ENCODE measurements at regions not wholly inside any gene's neighbourhood (a gene's known extent, or its start where the extent isn't known, plus 50 kb on each side); places are given as distances from the start of the nearest gene placed in this dataset.
"Not testable (repeated sequence)": the region's sequence is repeated elsewhere in the genome, so short reads cannot be mapped to it uniquely, and the experiment has no call there.

DNA sequence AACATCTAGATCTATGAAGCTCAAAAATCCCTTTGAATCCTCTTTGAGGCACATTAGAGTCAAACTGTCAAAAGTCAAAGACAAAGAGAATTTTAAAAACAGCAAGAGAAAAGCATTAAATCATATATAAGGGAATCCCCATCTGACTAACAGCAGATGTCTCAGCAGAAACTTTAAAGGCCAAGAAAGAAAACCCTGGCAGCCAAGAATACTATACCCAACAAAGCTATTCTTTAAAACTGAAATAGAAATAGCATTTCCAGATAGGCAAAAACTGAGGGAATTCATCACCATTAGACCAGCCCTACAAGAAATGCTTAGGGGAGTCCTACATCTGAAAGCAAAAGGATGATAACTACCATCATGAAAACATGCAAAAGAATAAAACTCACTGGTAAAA is 211.2 kb upstream of the PDZRN3 start:
- no peak for TF ChIP-seq CTCF (IDR thresholded peaks at IDR 0.05; ENCODE audit: insufficient read depth, low read length, severe bottlenecking)
- Histone ChIP-seq H3K36me3 (ENCODE audit: control insufficient read depth, insufficient read depth, low read length) (no peaks in the 10 kb centered on the region), H3K27me3 (ENCODE audit: control insufficient read depth, insufficient read depth, low read length) (no peaks in the 10 kb centered on the region), H3K4me3 (ENCODE audit: low read depth, low read length) (no peak overlapping the region)
- FAIRE-seq (no peak), DNase-seq (ENCODE audit: low read depth) (no peak)

DNA sequence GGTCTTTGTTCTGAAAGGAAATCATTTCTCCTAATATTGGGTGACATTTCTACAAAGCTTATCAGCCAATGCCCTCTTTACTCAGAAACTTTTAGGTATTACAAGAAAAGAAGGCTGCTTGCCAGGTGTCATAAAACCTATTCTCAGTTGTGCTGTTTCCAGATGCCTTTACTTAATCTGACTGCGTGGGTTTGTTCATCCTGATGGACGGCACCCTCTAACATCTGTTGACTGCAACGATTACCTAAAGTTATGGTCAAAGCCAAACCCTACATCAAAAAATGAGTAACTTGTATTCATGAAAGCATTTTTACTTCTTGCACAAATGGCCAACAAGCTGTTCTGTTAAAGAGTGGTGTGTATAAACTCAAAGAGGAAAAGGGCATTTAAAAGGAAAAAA is 207.7 kb upstream of the PDZRN3 start:
- no peaks in the 10 kb centered on the region for H3K27me3 ChIP-seq (ENCODE audit: control insufficient read depth, insufficient read depth, low read length)
- H3K36me3 ChIP-seq (ENCODE audit: control insufficient read depth, insufficient read depth, low read length) = no peaks in the 10 kb centered on the region
- no peak overlapping the region for H3K4me3 ChIP-seq (ENCODE audit: low read depth, low read length)
- no peak for TF ChIP-seq CTCF (IDR thresholded peaks at IDR 0.05; ENCODE audit: insufficient read depth, low read length, severe bottlenecking)
- DNase-seq (ENCODE audit: low read depth) = no peak
- no peak for FAIRE-seq

DNA sequence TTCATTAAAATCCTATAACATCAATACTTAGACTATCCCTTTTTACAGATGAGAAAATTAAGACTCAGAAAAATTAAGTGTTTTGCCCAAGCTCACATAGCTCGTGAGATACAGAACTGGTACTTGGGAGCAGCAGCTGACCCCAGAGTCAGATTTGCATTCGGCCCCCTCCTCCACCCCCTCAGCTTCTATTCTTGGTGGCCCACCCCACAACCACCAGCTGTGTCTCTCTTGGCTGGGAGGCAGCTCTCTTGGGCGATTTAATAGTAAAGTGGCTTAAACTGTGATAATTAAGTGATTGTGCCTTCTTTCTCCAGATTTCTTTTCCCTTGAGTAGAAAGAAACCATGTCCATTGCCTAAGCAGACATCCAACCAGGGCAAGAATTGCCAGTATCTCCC is 203.6 kb upstream of the PDZRN3 start:
- Histone ChIP-seq H3K36me3 (ENCODE audit: control insufficient read depth, insufficient read depth, low read length) (no peaks in the 10 kb centered on the region), H3K4me3 (ENCODE audit: low read depth, low read length) (no peak overlapping the region), H3K27me3 (ENCODE audit: control insufficient read depth, insufficient read depth, low read length) (no peaks in the 10 kb centered on the region)
- no peak for FAIRE-seq
- no peak for TF ChIP-seq CTCF (IDR thresholded peaks at IDR 0.05; ENCODE audit: insufficient read depth, low read length, severe bottlenecking)
- no peak for DNase-seq (ENCODE audit: low read depth)

- no peak for DNase-seq (ENCODE audit: low read depth)
- no peaks in the 10 kb centered on the region for H3K36me3 ChIP-seq (ENCODE audit: control insufficient read depth, insufficient read depth, low read length)
- no peak for FAIRE-seq
- H3K4me3 ChIP-seq (ENCODE audit: low read depth, low read length) = no peak overlapping the region
- TF ChIP-seq CTCF (IDR thresholded peaks at IDR 0.05; ENCODE audit: insufficient read depth, low read length, severe bottlenecking) = no peak
- H3K27me3 ChIP-seq (ENCODE audit: control insufficient read depth, insufficient read depth, low read length) = no peaks in the 10 kb centered on the region
Measured at GRCh38 chr3:73827725-73828211, 203.0 kb upstream of the PDZRN3 start.

DNA sequence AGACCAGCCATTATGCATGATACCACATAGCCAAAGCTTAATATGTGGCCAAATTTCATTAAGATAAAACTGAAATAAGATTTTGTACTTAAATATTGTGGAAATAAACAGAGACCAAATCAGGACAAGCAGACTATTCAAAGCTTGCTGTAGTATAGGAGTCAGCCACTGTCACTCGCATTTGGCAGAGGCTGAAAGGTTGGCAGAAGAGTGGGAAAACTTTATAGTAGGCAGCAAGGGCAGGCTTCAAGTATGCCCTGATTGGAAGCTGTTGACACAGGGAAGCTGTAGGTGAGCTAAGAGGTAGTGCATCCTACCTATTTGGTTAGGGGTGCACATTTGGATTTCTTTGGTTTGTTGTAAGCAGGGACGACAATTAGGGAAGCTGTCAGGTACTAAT is 202.5 kb upstream of the PDZRN3 start:
- DNase-seq (ENCODE audit: low read depth) = no peak
- no peak for TF ChIP-seq CTCF (IDR thresholded peaks at IDR 0.05; ENCODE audit: insufficient read depth, low read length, severe bottlenecking)
- Histone ChIP-seq H3K4me3 (ENCODE audit: low read depth, low read length) (no peak overlapping the region), H3K27me3 (ENCODE audit: control insufficient read depth, insufficient read depth, low read length) (no peaks in the 10 kb centered on the region), H3K36me3 (ENCODE audit: control insufficient read depth, insufficient read depth, low read length) (no peaks in the 10 kb centered on the region)
- FAIRE-seq = no peak

DNA sequence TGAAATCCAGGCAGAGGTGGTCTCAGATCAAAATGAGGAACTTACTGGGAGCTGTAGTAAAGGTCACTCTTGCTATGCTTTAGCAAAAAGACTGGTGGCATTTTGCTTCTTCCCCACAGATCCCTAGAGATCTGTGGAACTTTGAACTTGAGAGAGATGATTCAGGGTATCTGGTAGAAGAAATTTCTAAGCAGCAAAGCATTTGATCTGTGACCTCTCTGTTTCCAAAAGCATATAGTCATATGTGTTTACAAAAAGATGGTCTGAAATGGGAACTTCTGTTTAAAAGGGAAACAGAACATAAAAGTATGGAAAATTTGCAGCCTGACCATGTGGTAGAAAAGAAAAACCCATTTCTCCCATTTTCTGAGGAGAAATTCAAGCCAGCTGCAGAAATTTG is 196.2 kb upstream of the PDZRN3 start:
- not testable (repeated sequence) for H3K4me3 ChIP-seq (ENCODE audit: low read depth, low read length); H3K27me3 ChIP-seq (ENCODE audit: control insufficient read depth, insufficient read depth, low read length); FAIRE-seq; H3K36me3 ChIP-seq (ENCODE audit: control insufficient read depth, insufficient read depth, low read length); DNase-seq (ENCODE audit: low read depth)
